Left kidney (tissue), 1 donor: ENCODE measurements at regions not wholly inside any gene's neighbourhood (a gene's known extent, or its start where the extent isn't known, plus 50 kb on each side); places are given as distances from the start of the nearest gene placed in this dataset.
"Not testable (repeated sequence)": the region's sequence is repeated elsewhere in the genome, so short reads cannot be mapped to it uniquely, and the experiment has no call there.

Experiments used
- DNase-seq: peaks from one replicate; pipeline ENCODE4 v3.0.0-alpha.2; 2013

DNA sequence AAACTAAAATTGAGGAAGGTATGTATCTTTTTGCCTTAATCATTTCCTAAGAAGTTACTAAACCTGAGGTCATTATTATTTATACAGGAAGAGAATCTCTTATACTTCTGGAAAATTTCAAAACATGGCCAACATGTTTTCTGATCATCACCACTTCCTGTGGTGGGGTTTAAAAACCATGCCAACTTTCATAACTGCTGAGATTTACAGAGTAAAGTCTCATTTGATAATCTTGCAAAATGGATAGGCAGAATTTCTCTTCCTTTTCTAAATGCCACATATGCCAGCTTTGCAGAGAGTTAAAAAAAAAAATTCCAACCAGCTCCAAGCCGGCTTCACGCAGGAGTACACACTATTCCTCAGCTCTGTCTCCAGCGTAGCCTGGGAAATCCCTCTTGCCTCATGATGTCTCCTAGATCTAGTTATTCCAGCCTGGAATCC, 124.3 kb upstream of the SPRED1 start:
- DNase-seq, result no peak

DNA sequence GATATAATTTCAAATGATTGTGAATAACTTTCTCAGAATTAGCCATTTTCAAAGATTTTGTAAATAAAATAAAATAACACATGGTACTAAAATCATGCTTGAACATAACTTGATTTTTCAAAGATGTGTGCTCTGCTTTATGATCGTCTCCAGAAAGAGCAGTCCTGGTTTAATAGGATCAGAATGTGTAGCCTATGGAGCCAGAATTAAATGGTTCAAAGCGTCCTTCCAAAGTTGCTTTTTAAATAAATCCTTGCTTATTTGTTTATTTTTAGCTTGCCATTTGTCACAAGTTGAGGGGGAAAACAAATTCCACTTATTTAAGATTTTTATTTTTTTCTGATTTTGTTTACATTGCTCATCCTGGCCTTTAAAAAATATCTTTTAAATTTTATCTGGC, 123.7 kb upstream of the SPRED1 start:
- no peak for DNase-seq

DNA sequence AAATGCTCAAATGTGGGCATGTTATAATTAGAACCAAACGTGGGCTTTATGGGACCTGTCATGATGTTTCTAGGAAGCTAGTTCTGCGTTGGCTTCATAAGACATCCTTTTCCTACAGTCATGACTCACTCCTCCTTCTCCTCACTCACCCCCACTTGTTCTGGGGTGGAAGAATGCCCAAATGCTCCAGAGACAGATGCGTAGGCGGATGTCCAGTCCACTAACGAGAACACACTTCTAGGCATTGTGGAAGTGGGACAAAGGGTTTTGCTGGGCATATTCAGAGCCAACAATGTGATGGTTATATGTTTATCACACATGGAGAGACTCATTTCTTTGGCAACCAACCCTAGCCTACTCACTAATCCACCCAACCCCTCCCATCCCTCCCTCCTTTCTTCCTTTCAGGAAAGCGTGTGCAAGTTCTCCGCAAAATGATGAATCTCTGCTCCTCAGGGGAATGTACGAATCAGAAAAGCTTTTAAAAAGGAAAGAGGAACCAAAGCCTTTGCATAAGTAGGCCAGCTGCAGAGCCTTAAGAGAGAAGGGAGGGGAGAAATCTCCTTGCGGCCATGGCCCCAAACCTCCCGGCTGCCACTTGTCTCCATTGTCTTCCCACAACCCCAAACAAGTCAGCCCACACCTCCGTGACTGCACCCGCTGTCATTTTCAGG, 123.0 kb upstream of the SPRED1 start:
- DNase-seq, result peak; percentile 36

DNA sequence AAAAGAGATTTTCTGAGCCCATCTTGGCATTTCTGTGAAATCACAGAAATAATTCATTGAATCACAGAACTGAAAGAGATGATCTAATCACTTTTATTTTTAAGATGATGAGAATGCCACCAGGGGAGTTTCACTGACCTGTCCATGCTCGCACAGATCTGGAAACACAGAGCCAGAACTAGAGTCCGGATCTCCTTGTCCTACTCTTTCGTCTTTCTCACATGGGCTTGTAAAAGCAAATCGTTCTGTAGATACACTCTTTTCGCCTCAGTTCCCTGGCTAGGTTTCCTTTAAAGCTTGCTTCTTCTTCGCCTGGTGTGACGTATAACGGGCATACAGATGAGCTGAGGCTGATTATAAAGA, 122.5 kb upstream of the SPRED1 start:
- DNase-seq, result no peak

DNA sequence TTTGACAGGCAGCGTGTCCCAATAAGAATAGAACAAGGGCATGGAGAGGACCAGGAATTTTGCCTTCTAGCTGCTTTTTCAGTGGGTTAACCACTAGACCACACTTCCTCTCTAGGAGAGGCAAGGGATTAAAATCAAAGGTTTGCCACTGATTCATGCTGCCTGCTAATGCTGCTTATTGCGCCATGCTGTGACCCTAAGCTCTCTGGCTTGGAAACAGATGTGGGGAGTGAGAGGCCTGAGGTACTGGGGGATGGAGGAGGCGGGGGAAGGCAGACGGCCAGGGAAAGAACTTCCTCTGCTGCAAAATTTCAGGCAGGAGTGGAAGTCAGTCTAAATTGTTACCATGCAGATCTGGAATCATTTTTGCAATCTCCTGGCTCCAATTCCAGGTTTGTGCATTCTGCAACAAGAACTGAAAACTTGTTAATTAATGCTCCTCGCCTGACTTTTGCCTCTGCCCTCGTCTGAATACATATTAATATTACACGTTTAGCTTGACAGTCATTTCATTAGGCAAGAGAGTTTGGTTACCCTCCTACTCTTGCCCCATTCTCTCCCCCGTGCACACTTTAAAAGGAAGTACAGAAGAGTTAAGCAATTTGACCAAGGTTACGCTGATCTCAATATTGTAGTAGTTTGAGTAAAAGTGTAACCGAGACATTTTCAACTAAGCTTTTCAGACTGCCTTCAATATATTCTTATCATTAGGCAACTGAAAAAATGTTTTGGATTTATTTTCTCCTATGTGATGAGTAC, 121.7 kb upstream of the SPRED1 start:
- DNase-seq, result no peak

DNA sequence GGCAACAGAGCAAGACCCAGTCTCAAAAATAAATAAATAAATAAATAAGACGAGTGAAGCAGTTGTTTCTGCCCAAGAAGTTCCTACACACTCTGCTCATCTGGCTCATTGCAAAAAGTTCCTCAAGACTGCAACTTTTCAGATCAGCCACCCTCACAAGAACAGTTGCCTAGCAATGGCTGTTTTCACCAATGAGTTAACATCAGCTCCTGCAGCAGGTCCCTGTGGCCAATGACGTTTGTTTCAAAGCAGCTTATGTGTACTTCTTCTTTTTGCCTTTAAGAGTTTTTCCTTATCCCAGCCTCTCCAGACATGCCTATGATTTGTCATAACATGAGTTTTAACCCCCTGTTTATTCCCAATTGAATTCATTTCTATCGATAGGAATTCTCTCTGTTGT, 118.4 kb upstream of the SPRED1 start:
- no peak for DNase-seq

DNA sequence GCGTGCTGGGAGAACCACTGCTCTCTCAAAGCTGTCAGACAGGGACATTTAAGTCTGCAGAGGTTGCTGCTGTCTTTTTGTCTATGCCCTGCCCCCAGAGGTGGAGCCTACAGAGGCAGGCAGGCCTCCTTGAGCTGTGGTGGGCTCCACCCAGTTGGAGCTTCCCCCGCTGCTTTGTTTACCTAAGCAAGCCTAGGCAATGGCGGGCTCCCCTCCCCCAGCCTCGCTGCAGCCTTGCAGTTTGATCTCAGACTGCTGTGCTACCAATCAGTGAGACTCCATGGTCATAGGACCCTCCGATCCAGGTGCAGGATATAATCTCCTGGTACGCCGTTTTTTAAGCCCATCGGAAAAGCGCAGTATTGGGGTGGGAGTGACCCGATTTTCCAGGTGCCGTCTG, 110.4 kb upstream of the SPRED1 start:
- DNase-seq, result not testable (repeated sequence)

DNA sequence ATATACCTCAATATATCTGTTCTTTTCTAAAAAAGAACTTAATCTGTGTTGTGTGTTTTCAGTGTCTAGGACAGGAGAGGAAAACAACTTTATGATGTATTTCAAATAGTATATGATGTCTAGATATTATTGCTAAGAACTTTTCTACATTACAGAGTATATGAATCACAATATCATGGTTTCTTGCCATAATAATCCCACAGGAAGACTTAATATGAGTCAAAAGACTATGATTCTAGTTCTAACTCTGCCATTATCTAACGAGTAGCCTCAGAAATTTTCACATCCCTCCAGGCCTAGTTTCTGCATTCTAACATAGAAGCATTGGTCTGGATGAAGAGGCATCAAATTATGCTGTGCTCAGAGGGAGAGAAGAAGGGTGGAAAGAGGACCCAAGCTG, 107.7 kb upstream of the SPRED1 start:
- DNase-seq, result no peak

DNA sequence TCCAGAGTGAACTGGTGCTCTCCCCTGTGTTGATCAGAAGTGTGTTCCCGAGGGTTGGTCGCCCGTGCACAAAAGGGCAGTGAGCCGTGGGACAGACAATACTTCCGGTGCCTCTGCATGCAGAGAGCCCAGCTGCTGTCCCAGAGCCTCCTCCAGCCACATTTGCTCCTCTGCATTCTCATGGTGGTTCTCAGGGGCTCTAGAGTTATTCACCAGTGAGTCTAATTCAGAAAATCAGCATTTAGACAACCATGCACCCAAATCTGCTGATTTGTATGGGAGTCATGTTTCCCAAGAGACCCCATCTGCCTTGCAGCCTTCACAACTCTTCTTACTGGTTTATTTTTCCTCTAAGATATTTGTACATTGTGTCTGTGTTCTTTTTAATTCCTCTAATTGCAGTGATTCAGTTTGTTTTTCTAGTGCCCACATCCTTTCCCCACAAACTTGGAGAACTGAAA, 107.0 kb upstream of the SPRED1 start:
- DNase-seq, result no peak

DNA sequence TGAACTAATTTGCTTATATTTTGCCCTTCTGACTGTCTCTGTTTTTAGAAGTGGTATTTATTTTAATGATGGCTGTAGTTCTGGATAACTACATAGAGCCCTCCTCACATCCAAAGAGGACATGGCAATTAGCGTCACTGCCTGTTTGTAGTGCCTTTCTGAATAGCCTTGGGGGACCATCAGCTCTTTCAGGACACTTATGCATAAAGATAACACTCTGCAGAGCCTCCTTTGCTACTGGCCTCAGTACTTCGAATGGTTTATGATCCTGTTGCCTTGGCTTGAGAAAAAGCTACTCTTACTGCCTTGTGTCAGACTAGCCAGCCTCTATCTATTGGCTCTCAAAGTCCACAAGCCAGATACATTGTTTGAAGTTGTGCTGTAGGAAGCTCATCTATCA, 105.4 kb upstream of the SPRED1 start:
- no peak for DNase-seq

DNA sequence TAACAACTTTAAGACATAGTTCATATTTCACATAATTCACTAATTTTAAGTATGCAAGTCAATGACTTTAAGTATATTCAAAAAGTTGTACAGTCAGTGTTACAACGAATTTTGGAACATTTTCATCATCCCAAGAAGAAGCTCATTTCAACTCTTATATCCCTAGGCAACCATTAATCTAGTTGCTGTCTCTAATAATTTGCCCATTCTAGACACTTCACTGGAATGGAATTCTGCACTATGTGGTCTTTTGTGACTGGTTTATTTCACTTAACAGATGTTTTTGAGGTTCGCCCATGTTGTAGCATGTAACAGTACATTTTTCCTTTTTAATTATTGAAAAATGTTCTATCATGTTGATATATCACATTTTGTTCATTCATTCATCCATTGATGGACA, 104.2 kb upstream of the SPRED1 start:
- no peak for DNase-seq

DNA sequence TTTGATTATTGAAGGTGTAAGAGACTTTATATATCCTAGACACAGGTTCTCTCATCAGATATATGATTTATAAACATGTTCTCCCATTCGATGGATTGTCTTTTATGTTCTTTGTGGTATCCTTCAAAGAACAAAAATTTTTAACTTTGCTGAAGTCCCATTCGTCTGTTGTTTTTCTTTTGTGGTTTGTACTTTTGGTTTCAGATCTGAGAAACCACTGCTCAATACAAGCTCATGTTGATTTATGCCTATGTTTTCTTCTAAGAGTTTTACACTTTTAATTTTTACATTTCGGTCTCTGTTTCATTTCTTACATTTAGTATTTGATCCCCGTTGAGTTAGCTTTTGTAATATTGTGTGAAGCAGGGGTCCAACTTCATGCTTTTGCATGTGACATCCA, 103.3 kb upstream of the SPRED1 start:
- no peak for DNase-seq

DNA sequence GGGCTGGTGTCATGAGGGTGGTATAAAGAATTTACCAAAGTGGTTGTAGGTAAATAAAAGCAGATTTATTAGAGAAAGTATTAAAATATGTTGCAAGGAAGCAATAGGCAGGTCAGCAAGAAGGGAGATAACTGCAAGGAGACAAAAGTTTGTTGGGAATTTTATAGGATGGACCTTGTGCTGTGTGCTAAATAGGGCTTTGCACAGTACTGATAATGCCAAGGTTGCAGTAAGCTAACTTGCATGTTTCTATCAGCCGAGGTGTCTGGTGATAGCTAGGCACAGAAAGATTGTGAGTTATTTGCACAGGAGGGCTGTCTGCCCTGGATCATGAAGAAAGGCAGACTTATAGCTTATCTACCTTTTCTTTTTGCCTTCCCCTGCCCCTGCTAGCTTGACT, 102.5 kb upstream of the SPRED1 start:
- no peak for DNase-seq

DNA sequence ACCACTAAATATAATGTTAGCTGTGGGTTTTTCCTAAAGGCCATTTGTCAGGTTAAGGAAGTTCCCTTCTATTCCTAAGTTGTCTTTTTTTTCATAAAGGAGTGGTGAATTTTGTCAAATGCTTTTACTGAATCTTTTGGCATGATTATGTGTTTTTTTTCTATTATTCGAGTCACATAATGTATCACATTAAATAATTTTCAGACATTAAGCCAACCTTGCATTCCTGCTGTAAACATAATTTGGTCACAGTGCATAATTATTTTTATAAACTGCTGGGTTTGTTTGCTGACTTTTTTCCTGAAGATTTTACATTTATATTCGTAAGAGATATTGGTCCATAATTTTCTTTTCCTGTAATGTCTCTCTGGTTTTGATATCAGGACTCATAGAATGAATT, 101.8 kb upstream of the SPRED1 start:
- no peak for DNase-seq

DNA sequence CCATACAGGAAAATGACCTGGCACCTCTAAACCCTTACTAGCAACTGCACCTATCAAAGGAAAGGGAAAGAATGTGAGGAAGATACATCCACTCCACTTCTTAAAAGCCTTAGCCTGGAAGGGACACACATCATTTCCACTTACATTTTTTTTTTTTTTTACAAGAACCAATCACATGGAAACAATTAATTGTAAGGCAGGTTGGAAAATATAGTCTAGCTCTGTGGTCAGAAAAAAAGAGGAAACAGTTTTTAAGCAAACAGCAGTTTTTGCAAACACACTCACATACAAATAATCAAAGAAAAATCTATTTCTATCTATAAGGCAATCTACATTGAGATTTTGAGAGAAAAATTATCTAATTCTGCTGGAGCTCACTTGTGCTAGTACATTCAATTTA, 98.9 kb upstream of the SPRED1 start:
- no peak for DNase-seq

DNA sequence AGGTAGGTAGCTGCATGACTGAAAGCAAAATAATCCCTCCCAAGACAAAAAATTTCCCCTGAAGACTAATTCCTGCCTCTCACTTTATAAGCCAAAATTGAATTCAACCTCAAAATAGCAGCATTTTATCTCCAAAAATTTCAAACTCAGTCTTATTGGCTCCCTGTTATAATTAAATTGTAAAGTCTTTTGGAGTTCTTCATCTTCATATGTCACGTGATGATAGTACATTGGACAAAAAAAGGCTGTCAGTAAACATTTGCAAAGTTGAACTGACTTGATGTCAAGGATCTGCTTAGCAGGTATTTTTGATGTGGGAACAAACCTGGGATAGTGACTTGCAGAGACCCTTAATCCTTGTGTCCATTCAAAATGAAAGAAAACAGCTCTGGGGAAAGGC, 98.4 kb upstream of the SPRED1 start:
- no peak for DNase-seq

DNA sequence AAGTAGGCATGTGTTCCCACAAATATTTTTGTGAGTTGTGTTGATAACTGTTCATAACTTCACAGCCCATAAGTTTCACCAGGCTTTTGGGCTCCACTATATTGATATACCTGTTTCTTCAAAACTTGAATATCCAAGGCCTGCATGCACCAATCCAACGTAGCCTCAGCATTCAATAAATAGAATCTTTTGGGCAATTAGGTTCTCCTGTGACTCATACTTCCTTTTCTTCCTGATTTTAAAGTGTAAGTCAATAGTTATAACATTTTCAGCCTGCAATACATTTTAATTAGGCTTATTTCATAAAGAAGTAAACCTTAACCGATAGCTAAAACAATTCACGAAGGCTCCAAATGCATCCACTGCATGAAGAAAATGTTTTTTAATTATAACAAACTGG, 97.8 kb upstream of the SPRED1 start:
- no peak for DNase-seq

DNA sequence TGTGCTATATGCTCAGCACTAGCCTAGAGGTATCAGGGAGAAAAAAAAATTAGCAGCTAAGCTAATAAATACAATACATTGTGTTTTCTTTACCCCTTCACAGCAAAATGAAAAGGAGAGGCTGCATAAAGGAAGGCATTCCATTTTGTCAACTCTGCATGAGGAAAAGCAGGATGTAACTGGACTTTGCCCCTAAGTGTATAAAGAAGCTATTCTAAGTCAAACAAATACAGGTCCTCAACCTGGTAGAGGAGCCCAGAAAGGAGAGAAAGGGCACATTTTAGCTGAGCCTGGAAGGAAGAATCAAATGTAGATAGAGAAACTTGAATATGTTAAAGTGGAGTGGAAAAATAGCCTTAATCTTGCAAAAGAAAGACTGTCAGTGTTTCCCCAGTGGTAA, 89.0 kb upstream of the SPRED1 start:
- DNase-seq, result no peak

DNA sequence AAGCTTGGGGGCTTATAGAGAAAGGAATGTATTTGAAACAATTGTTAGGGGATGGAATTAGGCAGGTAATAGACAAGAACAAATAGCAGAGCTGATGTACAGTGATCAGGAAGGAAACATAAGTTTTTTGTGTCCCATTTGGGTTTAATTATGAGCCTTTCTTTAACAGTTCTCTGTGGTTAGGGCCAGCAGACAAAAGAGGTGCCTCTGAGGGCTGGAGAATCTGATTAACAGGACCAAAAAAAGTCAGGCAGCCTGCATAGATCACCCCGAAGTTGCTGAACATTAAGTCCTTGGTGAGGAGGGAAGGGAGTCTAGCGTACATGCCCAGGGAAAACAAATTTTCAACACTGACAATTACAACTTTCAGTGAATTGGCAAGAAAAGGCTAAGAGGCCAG, 88.6 kb upstream of the SPRED1 start:
- no peak for DNase-seq

DNA sequence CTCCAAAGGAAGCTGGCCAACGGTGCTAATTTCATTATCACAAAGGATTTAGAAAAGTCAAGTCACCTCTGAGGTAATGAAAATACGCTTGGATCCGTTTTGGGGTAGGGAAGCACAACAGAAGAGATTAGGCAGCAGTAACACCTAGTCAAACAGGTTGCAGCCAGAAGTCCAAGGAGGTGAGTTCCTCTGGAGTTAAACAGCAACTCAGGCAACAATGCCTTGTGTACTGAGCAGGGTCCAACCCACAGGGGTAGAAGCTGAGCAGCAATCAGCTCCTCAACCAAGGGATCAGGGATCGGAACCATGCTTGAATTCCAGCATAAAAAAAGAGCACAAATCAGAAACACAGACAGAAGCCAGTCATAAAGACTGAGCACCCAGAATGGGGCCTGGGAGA, 88.1 kb upstream of the SPRED1 start:
- DNase-seq, result no peak

DNA sequence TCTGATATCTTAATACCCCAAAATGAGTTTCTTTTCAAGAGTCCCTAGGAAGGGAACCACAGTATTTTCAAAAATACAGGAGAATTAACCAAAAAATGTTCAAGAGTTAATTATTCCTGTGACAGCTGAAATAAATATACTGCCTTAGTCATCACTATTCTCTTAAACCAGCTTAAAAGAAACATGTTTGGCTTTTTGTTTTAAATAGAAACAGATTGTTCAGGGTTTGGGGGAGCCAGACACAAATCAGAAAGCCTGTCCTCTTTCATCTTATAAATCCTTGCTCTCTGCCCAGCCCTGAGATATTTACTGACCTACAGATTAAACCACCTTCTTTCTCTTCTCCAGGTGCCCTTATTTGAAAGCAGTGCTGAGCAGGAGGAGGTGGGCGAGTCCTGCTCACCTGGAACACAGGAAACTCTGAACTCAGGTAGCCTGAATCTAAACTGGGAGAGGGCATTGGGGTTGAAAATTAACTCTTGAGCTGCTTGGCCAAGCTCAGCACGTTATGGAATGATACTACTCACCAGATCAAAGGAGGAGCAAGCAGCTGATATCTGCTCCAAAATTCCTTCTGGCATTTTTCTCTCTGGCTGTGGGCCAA, 84.1 kb upstream of the SPRED1 start:
- DNase-seq, result no peak

DNA sequence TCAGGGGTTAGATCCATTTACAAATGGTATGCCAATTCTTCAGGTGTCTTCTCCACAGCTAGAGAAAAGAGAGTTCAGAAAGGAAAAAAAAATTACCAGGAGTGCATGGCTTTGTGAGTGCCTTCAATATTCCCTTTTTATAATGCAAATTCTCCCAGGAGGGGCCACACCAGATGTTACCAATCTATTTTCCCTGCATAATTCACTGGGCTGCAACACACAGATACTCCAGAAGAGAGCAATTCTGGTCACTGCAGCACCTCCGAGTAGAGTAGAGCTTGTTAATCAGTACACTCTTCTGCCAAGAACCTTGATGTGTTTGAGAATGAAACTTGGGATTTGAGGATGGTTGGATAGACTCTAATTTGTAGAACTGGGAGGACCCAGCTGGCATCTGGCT, 80.7 kb upstream of the SPRED1 start:
- DNase-seq, result no peak

DNA sequence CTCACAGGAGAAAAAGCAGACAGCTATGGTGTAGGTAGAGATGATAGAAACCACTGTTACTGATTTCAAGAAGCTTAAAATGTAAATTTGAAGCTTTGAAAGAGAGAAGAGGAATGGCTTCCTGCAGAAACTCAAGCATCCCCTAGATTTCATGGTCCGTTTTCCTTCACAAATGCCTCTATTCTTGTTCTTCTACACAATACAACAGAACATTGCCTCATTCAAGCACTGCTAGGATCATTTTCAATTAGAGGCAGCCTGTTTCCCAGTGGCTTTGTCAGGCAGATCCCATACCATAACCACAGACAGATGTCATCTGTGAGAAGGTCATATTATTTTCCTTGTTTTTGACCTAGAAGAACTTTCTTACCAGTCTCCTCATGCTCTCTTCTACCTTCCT, 77.9 kb upstream of the SPRED1 start:
- DNase-seq, result no peak

DNA sequence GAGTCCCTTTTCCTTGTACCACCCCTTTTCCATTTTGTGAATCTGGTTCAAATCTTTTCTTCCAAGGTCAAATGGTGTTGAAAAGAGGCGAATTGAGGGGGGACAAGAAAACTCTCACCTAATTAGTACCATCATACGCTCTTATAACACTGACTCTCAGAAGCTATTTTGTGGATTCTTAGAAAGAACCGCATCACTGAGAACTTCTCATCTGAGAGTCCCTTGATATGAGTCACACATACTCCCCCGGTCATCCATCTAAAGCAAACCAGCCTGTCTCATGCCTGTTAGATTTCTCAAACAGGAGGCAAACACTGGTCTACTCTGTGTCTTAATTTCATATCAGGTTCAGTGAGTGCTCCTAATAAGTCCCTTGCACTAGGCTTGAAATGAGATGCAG, 76.5 kb upstream of the SPRED1 start:
- no peak for DNase-seq
